Hypothalamus (tissue), 51 donors: ENCODE measurements at regions not wholly inside any gene's neighbourhood (a gene's known extent, or its start where the extent isn't known, plus 50 kb on each side); places are given as distances from the start of the nearest gene placed in this dataset.

Source experiments
- DNase-seq, 51 donors: peaks; one replicate each; lab custom pipeline; 2025; lab: John Stamatoyannopoulos, UW

- no peak for DNase-seq
Observed at GRCh38 chr2:148567716-148568115, 76.8 kb upstream of the EPC2 start.

- no peak for DNase-seq
Observed at GRCh38 chr2:148568597-148568996, 76.0 kb upstream of the EPC2 start.

GRCh38 chr2:148569221-148569620 is 75.3 kb upstream of the EPC2 start:
- no peak for DNase-seq

GRCh38 chr2:148570989-148571388 is 73.6 kb upstream of the EPC2 start:
- DNase-seq: peak in 1 of 51 donors; percentile 16

- DNase-seq: no peak
Observed at GRCh38 chr2:148577845-148578492, 66.6 kb upstream of the EPC2 start.

- no peak for DNase-seq
Observed at GRCh38 chr2:148578493-148578884, 66.1 kb upstream of the EPC2 start.

- DNase-seq: no peak
Observed at GRCh38 chr2:148582679-148583511, 61.7 kb upstream of the EPC2 start.

GRCh38 chr2:148585696-148586095 is 58.9 kb upstream of the EPC2 start:
- no peak for DNase-seq

GRCh38 chr2:148586522-148587128 is 57.9 kb upstream of the EPC2 start:
- no peak for DNase-seq

- no peak for DNase-seq
Observed at GRCh38 chr2:148590612-148591011, 53.9 kb upstream of the EPC2 start.

- no peak for DNase-seq
Observed at GRCh38 chr2:148592791-148593190, 51.8 kb upstream of the EPC2 start.

GRCh38 chr2:148593421-148593820 is 51.1 kb upstream of the EPC2 start:
- no peak for DNase-seq

GRCh38 chr2:148594216-148594615 is 50.3 kb upstream of the EPC2 start:
- DNase-seq: no peak
